ENCODE measurements at regions not wholly inside any gene's neighbourhood (a gene's known extent, or its start where the extent isn't known, plus 50 kb on each side); places are given as distances from the start of the nearest gene placed in this dataset.

DNA sequence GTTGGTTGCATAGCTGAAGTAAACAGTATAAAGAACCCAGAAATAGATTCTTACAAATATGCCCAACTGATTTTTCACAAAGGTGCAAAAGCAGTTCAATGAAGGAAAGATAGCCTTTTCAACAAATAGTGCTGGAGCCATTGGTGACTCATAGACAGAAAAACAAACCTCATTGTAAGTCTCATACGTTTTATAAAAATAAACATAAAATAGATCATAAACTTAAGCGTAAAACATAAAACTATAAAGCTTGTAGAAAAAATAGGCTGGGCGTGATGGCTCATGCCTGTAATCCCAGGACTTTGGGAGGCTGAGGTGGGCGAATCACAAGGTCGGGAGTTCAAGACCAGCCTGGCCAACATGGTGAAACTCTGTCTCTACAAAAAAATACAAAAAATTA is 318.8 kb upstream of the IGFBP3 start:
- TF ChIP-seq FOXP2 (optimal IDR thresholded peaks at IDR 0.05; ENCODE audit: borderline replicate concordance, extremely low read depth, extremely low read length, insufficient read depth) (no peak), REST (IDR thresholded peaks at IDR 0.05; ENCODE audit: insufficient read depth in 1 of 2, low read depth in 2 of 2, low read length in 2 of 2) (no peak), POLR2AphosphoS5 (IDR thresholded peaks at IDR 0.05; ENCODE audit: low read depth, low read length) (no peak), TAF1 (IDR thresholded peaks at IDR 0.05; ENCODE audit: borderline replicate concordance, insufficient read depth, low read length) (no peak), SIN3A (IDR thresholded peaks at IDR 0.05; ENCODE audit: borderline replicate concordance, insufficient read depth, low read length) (no peak)

GRCh38 chr7:46237466-46237865 is 316.4 kb upstream of the IGFBP3 start:
- TF ChIP-seq REST (IDR thresholded peaks at IDR 0.05; ENCODE audit: insufficient read depth in 1 of 2, low read depth in 2 of 2, low read length in 2 of 2), result no peak
- no peak for TF ChIP-seq TAF1 (IDR thresholded peaks at IDR 0.05; ENCODE audit: borderline replicate concordance, insufficient read depth, low read length)
- no peak for TF ChIP-seq SIN3A (IDR thresholded peaks at IDR 0.05; ENCODE audit: borderline replicate concordance, insufficient read depth, low read length)
- no peak for TF ChIP-seq POLR2AphosphoS5 (IDR thresholded peaks at IDR 0.05; ENCODE audit: low read depth, low read length)
- TF ChIP-seq FOXP2 (optimal IDR thresholded peaks at IDR 0.05; ENCODE audit: borderline replicate concordance, extremely low read depth, extremely low read length, insufficient read depth), result no peak

DNA sequence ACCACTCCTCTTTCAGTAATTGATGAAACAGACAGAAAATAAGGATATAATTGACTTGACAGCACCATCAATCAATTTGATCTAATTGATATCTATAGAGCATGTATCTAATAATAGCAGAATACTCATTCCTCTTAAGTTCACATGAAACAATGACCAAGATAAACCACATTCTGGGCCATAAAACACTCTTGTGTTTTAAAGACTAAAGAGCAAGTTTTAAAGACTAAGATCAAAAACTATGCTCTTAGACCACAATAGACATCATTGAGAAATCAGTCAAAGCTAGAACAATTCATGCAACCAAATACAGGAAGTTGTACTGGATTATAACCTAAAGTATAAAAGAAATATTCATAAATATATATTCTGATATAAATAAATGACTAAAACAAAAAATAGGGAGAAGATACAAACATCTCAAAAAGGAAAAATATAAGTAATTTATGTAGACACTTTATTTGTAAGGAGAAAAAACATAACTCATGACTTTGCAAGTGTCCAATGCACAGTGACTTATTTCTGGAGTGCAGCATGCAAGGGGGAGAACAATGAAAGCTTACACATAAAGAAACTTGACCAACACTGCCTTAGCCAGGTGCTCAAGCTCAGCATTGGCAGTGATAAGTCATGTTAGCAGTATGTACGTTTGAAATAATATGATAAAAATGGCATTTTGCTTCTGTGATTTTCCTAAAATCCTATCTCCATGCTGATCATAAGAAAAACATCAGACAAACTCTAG is 312.7 kb upstream of the IGFBP3 start:
- TF ChIP-seq REST (IDR thresholded peaks at IDR 0.05; ENCODE audit: insufficient read depth in 1 of 2, low read depth in 2 of 2, low read length in 2 of 2), result no peak
- TF ChIP-seq FOXP2 (optimal IDR thresholded peaks at IDR 0.05; ENCODE audit: borderline replicate concordance, extremely low read depth, extremely low read length, insufficient read depth), result no peak
- TF ChIP-seq TAF1 (IDR thresholded peaks at IDR 0.05; ENCODE audit: borderline replicate concordance, insufficient read depth, low read length), result no peak
- TF ChIP-seq POLR2AphosphoS5 (IDR thresholded peaks at IDR 0.05; ENCODE audit: low read depth, low read length), result no peak

GRCh38 chr7:46230990-46231305 is 309.9 kb upstream of the IGFBP3 start:
- TF ChIP-seq POLR2AphosphoS5 (IDR thresholded peaks at IDR 0.05; ENCODE audit: low read depth, low read length) (no peak), FOXP2 (optimal IDR thresholded peaks at IDR 0.05; ENCODE audit: borderline replicate concordance, extremely low read depth, extremely low read length, insufficient read depth) (no peak), SIN3A (IDR thresholded peaks at IDR 0.05; ENCODE audit: borderline replicate concordance, insufficient read depth, low read length) (no peak), TAF1 (IDR thresholded peaks at IDR 0.05; ENCODE audit: borderline replicate concordance, insufficient read depth, low read length) (no peak), REST (IDR thresholded peaks at IDR 0.05; ENCODE audit: insufficient read depth in 1 of 2, low read depth in 2 of 2, low read length in 2 of 2) (no peak)
